Left ventricle myocardium inferior (tissue), 1 donor: ENCODE measurements at regions not wholly inside any gene's neighbourhood (a gene's known extent, or its start where the extent isn't known, plus 50 kb on each side); places are given as distances from the start of the nearest gene placed in this dataset.

Source experiments
- DNase-seq: peaks from one replicate; pipeline ENCODE4 v3.0.0-alpha.2; 2020
- H3K27ac ChIP-seq: fragments of 200-600 bp; replicated peaks from 2 replicates; pipeline ENCODE4 v1.8.0; 2021
- H3K27me3 ChIP-seq: fragments of 200-600 bp; 2 replicates; pipeline ENCODE4 v1.8.0; 2021; ENCODE audit warnings: low read depth
- H3K36me3 ChIP-seq: fragments of 200-600 bp; 2 replicates; pipeline ENCODE4 v1.8.0; 2021
- H3K4me1 ChIP-seq: fragments of 200-600 bp; 2 replicates; pipeline ENCODE4 v1.8.0; 2021
- H3K4me3 ChIP-seq: fragments of 200-600 bp; 2 replicates; pipeline ENCODE4 v1.8.0; 2021; ENCODE audit warnings: mild to moderate bottlenecking, moderate library complexity
- H3K9me3 ChIP-seq: fragments of 200-600 bp; replicated peaks from 2 replicates; pipeline ENCODE4 v1.8.0; 2021
- CTCF ChIP-seq: fragments of 200-600 bp; IDR thresholded peaks from 2 replicates; pipeline ENCODE4 v1.8.0; 2021; ENCODE audit warnings: antibody characterized with exemption, mild to moderate bottlenecking, borderline replicate concordance
- intact Hi-C: fragments of 100-400 bp; cut with micrococcal nuclease; formaldehyde crosslinking; loops from one replicate; pipeline ENCODE4 v1.11.0; 2022
- donor health status: DM: no; HTN: yes; CAD: no; lungs with severe emphysema.

GRCh38 chr9:106634641-106635040 is 228.3 kb upstream of the ZNF462 start:
- no peak overlapping the region for H3K27ac ChIP-seq
- no peaks in the 10 kb centered on the region for H3K9me3 ChIP-seq
- no peak for TF ChIP-seq CTCF
- no peaks in the 10 kb centered on the region for H3K4me1 ChIP-seq
- H3K36me3 ChIP-seq = no peaks in the 10 kb centered on the region
- H3K27me3 ChIP-seq = no peaks in the 10 kb centered on the region
- intact Hi-C loops = no loop called here
- no peak for DNase-seq
- no peak overlapping the region for H3K4me3 ChIP-seq

- Histone ChIP-seq H3K27ac (no peak overlapping the region), H3K36me3 (no peaks in the 10 kb centered on the region), H3K9me3 (no peaks in the 10 kb centered on the region), H3K4me1 (no peaks in the 10 kb centered on the region), H3K27me3 (no peaks in the 10 kb centered on the region), H3K4me3 (no peak overlapping the region)
- DNase-seq = no peak
- TF ChIP-seq CTCF = no peak
- intact Hi-C loops = no loop called here
Observed at GRCh38 chr9:106637486-106637885, 225.5 kb upstream of the ZNF462 start.

- no peak overlapping the region for H3K4me3 ChIP-seq
- DNase-seq = no peak
- H3K27me3 ChIP-seq = no peaks in the 10 kb centered on the region
- H3K4me1 ChIP-seq = no peaks in the 10 kb centered on the region
- no peak overlapping the region for H3K27ac ChIP-seq
- H3K9me3 ChIP-seq = no peaks in the 10 kb centered on the region
- no peak for TF ChIP-seq CTCF
- no peaks in the 10 kb centered on the region for H3K36me3 ChIP-seq
- intact Hi-C loops = no loop called here
Observed at GRCh38 chr9:106639873-106640568, 222.9 kb upstream of the ZNF462 start.

GRCh38 chr9:106643211-106643930 is 219.6 kb upstream of the ZNF462 start:
- no peak overlapping the region for H3K4me3 ChIP-seq
- TF ChIP-seq CTCF = no peak
- no peaks in the 10 kb centered on the region for H3K36me3 ChIP-seq
- DNase-seq = no peak
- intact Hi-C loops = no loop called here
- H3K27ac ChIP-seq = no peak overlapping the region
- no peaks in the 10 kb centered on the region for H3K4me1 ChIP-seq
- no peaks in the 10 kb centered on the region for H3K27me3 ChIP-seq
- H3K9me3 ChIP-seq = no peaks in the 10 kb centered on the region

- intact Hi-C loops = no loop called here
- no peaks in the 10 kb centered on the region for H3K36me3 ChIP-seq
- no peak for TF ChIP-seq CTCF
- H3K27ac ChIP-seq = no peak overlapping the region
- H3K4me3 ChIP-seq = no peak overlapping the region
- H3K27me3 ChIP-seq = no peaks in the 10 kb centered on the region
- no peaks in the 10 kb centered on the region for H3K4me1 ChIP-seq
- no peaks in the 10 kb centered on the region for H3K9me3 ChIP-seq
- no peak for DNase-seq
Observed at GRCh38 chr9:106644661-106645060, 218.3 kb upstream of the ZNF462 start.
